ENCODE measurements at regions not wholly inside any gene's neighbourhood (a gene's known extent, or its start where the extent isn't known, plus 50 kb on each side); places are given as distances from the start of the nearest gene placed in this dataset.

DNA sequence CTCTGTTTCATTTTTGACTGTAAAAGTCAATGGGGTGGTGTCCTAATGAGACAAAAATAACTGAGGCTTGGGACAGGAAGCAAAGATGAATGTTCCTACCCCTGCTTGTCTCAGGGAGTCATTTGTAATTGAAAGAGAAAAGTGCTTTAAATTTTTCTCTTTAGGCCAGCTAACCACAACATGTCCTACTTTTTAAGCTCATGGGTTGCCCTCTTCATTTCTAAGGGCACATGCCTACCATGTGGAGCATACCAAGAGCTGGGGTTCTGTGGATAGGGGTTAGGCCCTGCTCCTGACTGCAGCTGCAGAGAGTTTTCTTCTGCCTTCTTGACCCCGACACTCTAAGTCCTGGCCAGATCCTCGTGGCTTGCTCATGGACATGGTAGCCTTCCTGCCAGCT lies 96.8 kb upstream of the ARL4C start:
- H4K20me1 ChIP-seq (ENCODE audit: insufficient read depth, low read length), result no peaks in the 10 kb centered on the region
- H3K36me3 ChIP-seq (ENCODE audit: insufficient read depth, low read length), result no peaks in the 10 kb centered on the region
- no peaks in the 10 kb centered on the region for H3K27me3 ChIP-seq (ENCODE audit: insufficient read depth, low read length)
- no peak overlapping the region for H3K4me2 ChIP-seq (ENCODE audit: low read length)
- H3K79me2 ChIP-seq (ENCODE audit: insufficient read depth, low read length), result no peaks in the 10 kb centered on the region
- no peaks in the 10 kb centered on the region for H3F3A ChIP-seq (ENCODE audit: insufficient read depth, low read length)
- no peak overlapping the region for H3K4me3 ChIP-seq (ENCODE audit: low read depth, low read length, poor library complexity, severe bottlenecking)
- H3K9me2 ChIP-seq (ENCODE audit: low read depth, low read length), result no peaks in the 10 kb centered on the region
- H3K4me1 ChIP-seq (ENCODE audit: insufficient read depth, low read length, severe bottlenecking), result no peaks in the 10 kb centered on the region
- no peaks in the 10 kb centered on the region for H3K9me3 ChIP-seq (ENCODE audit: low read length)
- no peak overlapping the region for H3K9ac ChIP-seq (ENCODE audit: low read length)
- no peak for TF ChIP-seq EZH2 (IDR thresholded peaks at IDR 0.05; ENCODE audit: borderline replicate concordance, low read length)
- TF ChIP-seq, protein P1, sequence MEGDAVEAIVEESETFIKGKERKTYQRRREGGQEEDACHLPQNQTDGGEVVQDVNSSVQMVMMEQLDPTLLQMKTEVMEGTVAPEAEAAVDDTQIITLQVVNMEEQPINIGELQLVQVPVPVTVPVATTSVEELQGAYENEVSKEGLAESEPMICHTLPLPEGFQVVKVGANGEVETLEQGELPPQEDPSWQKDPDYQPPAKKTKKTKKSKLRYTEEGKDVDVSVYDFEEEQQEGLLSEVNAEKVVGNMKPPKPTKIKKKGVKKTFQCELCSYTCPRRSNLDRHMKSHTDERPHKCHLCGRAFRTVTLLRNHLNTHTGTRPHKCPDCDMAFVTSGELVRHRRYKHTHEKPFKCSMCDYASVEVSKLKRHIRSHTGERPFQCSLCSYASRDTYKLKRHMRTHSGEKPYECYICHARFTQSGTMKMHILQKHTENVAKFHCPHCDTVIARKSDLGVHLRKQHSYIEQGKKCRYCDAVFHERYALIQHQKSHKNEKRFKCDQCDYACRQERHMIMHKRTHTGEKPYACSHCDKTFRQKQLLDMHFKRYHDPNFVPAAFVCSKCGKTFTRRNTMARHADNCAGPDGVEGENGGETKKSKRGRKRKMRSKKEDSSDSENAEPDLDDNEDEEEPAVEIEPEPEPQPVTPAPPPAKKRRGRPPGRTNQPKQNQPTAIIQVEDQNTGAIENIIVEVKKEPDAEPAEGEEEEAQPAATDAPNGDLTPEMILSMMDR (IDR thresholded peaks at IDR 0.05; ENCODE audit: low read length), result no peak
- H2AFZ ChIP-seq (ENCODE audit: low read length), result no peak overlapping the region
- H3K27ac ChIP-seq (ENCODE audit: low read depth, low read length, poor library complexity, severe bottlenecking), result no peak overlapping the region

DNA sequence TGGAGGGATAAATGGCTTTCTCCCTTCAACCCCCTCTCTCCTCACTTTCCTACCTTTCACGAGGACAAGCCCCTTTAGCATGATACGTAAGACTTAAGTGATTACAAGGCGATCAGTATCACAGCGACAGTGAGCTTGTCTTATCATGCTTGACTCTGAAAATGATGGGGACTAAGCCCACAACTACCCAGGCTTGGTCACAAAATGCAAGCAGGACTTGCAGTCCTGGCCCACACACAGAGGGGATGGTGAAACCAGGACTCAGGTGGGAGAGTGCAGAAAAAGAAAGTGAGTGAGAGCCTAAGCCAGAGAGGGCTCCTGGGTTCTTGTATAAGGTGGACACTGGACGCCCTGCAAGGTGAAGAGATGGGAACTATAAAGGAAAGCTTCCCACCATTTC lies 95.7 kb upstream of the ARL4C start:
- no peak overlapping the region for H3K9ac ChIP-seq (ENCODE audit: low read length)
- no peak overlapping the region for H3K4me2 ChIP-seq (ENCODE audit: low read length)
- H3K9me3 ChIP-seq (ENCODE audit: low read length), result no peaks in the 10 kb centered on the region
- H3K9me2 ChIP-seq (ENCODE audit: low read depth, low read length), result no peaks in the 10 kb centered on the region
- no peaks in the 10 kb centered on the region for H3K4me1 ChIP-seq (ENCODE audit: insufficient read depth, low read length, severe bottlenecking)
- H4K20me1 ChIP-seq (ENCODE audit: insufficient read depth, low read length), result no peaks in the 10 kb centered on the region
- H3K79me2 ChIP-seq (ENCODE audit: insufficient read depth, low read length), result no peaks in the 10 kb centered on the region
- H3K27ac ChIP-seq (ENCODE audit: low read depth, low read length, poor library complexity, severe bottlenecking), result no peak overlapping the region
- H3K4me3 ChIP-seq (ENCODE audit: low read depth, low read length, poor library complexity, severe bottlenecking), result no peak overlapping the region
- TF ChIP-seq EZH2 (IDR thresholded peaks at IDR 0.05; ENCODE audit: borderline replicate concordance, low read length), result no peak
- TF ChIP-seq, protein P1 (IDR thresholded peaks at IDR 0.05; ENCODE audit: low read length), result no peak
- H3F3A ChIP-seq (ENCODE audit: insufficient read depth, low read length), result no peaks in the 10 kb centered on the region
- H3K27me3 ChIP-seq (ENCODE audit: insufficient read depth, low read length), result no peaks in the 10 kb centered on the region
- no peaks in the 10 kb centered on the region for H3K36me3 ChIP-seq (ENCODE audit: insufficient read depth, low read length)
- H2AFZ ChIP-seq (ENCODE audit: low read length), result no peak overlapping the region

DNA sequence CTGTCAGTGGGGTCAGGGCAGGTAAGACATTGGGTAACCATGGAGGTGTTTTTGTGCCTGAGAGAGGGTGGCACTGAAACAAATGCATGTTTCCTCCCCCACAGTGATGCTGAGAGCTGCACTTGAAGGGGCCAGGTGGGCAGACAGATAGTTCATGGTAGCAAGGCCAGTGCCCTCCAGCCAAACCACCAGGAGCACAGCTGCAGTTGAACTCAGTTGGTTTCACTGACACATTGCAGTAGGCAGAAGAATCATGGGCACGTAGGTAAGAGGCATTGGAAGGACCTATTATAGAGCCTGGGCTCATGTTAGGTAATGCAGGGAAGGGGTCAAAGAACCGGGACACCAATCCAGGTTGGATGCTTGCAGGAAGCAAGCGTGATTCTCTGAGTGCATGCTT lies 93.2 kb upstream of the ARL4C start:
- Histone ChIP-seq H3K27ac (ENCODE audit: low read depth, low read length, poor library complexity, severe bottlenecking) (no peak overlapping the region), H3K36me3 (ENCODE audit: insufficient read depth, low read length) (no peaks in the 10 kb centered on the region), H4K20me1 (ENCODE audit: insufficient read depth, low read length) (no peaks in the 10 kb centered on the region), H3K9me2 (ENCODE audit: low read depth, low read length) (no peaks in the 10 kb centered on the region), H3K4me3 (ENCODE audit: low read depth, low read length, poor library complexity, severe bottlenecking) (no peak overlapping the region), H3K27me3 (ENCODE audit: insufficient read depth, low read length) (no peaks in the 10 kb centered on the region), H2AFZ (ENCODE audit: low read length) (no peak overlapping the region), H3F3A (ENCODE audit: insufficient read depth, low read length) (no peaks in the 10 kb centered on the region), H3K4me1 (ENCODE audit: insufficient read depth, low read length, severe bottlenecking) (no peaks in the 10 kb centered on the region), H3K4me2 (ENCODE audit: low read length) (no peak overlapping the region), H3K79me2 (ENCODE audit: insufficient read depth, low read length) (no peaks in the 10 kb centered on the region), H3K9me3 (ENCODE audit: low read length) (no peaks in the 10 kb centered on the region), H3K9ac (ENCODE audit: low read length) (no peak overlapping the region)
- TF ChIP-seq, protein P1 (IDR thresholded peaks at IDR 0.05; ENCODE audit: low read length), result no peak
- no peak for TF ChIP-seq EZH2 (IDR thresholded peaks at IDR 0.05; ENCODE audit: borderline replicate concordance, low read length)

Measured in OCI-LY1 (cell line).